Left renal pelvis (tissue), 4 donors: ENCODE measurements at regions not wholly inside any gene's neighbourhood (a gene's known extent, or its start where the extent isn't known, plus 50 kb on each side); places are given as distances from the start of the nearest gene placed in this dataset.

Source experiments
- DNase-seq, 4 donors: peaks; one replicate each; pipeline ENCODE4 v3.0.0-alpha.2; 2013; ENCODE audit warnings: low read depth in 4 of 4, low spot score in 3 of 4

- no peak for DNase-seq
Measured at GRCh38 chr1:38444770-38445442, 398.3 kb upstream of the POU3F1 start.

GRCh38 chr1:38444311-38444710, 397.7 kb upstream of the POU3F1 start:
- no peak for DNase-seq

- DNase-seq: no peak
Measured at GRCh38 chr1:38440402-38440801, 393.8 kb upstream of the POU3F1 start.

GRCh38 chr1:38436749-38437148, 390.2 kb upstream of the POU3F1 start:
- no peak for DNase-seq

GRCh38 chr1:38436006-38436405, 389.4 kb upstream of the POU3F1 start:
- DNase-seq: no peak

GRCh38 chr1:38433084-38433722, 386.6 kb upstream of the POU3F1 start:
- DNase-seq: no peak

- no peak for DNase-seq
Measured at GRCh38 chr1:38431535-38432376, 385.2 kb upstream of the POU3F1 start.

- DNase-seq: no peak
Measured at GRCh38 chr1:38430949-38431348, 384.4 kb upstream of the POU3F1 start.

GRCh38 chr1:38424677-38425076, 378.1 kb upstream of the POU3F1 start:
- no peak for DNase-seq

GRCh38 chr1:38420666-38421065, 374.1 kb upstream of the POU3F1 start:
- no peak for DNase-seq

GRCh38 chr1:38418195-38419030, 371.8 kb upstream of the POU3F1 start:
- DNase-seq: peak in 3 of 4 donors; percentile 18 to 41 (median 39)

GRCh38 chr1:38403667-38404066, 357.1 kb upstream of the POU3F1 start:
- DNase-seq: no peak

- DNase-seq: no peak
Measured at GRCh38 chr1:38402230-38402815, 355.7 kb upstream of the POU3F1 start.

- DNase-seq: no peak
Measured at GRCh38 chr1:38396606-38397005, 350.0 kb upstream of the POU3F1 start.

GRCh38 chr1:38394303-38394702, 347.7 kb upstream of the POU3F1 start:
- no peak for DNase-seq

GRCh38 chr1:38392861-38393260, 346.3 kb upstream of the POU3F1 start:
- no peak for DNase-seq

- no peak for DNase-seq
Measured at GRCh38 chr1:38381256-38381655, 334.7 kb upstream of the POU3F1 start.

GRCh38 chr1:38376577-38376976, 330.0 kb upstream of the POU3F1 start:
- no peak for DNase-seq

GRCh38 chr1:38375035-38375434, 328.4 kb upstream of the POU3F1 start:
- DNase-seq: no peak

GRCh38 chr1:38371505-38371844, 324.9 kb upstream of the POU3F1 start:
- no peak for DNase-seq
